ENCODE measurements at regions not wholly inside any gene's neighbourhood (a gene's known extent, or its start where the extent isn't known, plus 50 kb on each side); places are given as distances from the start of the nearest gene placed in this dataset.

GRCh38 chr16:48091117-48091516 lies 64.7 kb downstream of the ABCC12 start:
- no peak overlapping the region for H2AFZ ChIP-seq (ENCODE audit: low read length)
- H3K27me3 ChIP-seq (ENCODE audit: control insufficient read depth in 1 of 2, insufficient read depth in 2 of 2, low read length in 2 of 2), result peaks cover 2 to 33% of the 10 kb centered on the region in 2 experiments; a peak in 4 of 5 replicates
- no peak overlapping the region for H3K9ac ChIP-seq (ENCODE audit: insufficient read depth, low read depth, low read length)
- CTCF ChIA-PET (ENCODE audit: low intra/inter-chr PET ratio, low total read pairs), result no interaction called here
- no peaks in the 10 kb centered on the region for H3K9me3 ChIP-seq (ENCODE audit: low read length)
- 50% methylated on average over 14 of the region's 14 CpGs for WGBS (ENCODE audit: low lambda C conversion rate)
- H3K27ac ChIP-seq (ENCODE audit: extremely low read length, insufficient read depth, low read length), result no peak overlapping the region
- no peaks in the 10 kb centered on the region for H3K4me1 ChIP-seq (ENCODE audit: insufficient read depth, low read length)
- ATAC-seq, result no peak
- no peak for DNase-seq (ENCODE audit: low spot score)
- no TSS peak for BruUV-seq (replicated peaks)
- H3K79me2 ChIP-seq (ENCODE audit: insufficient read depth, low read length), result no peaks in the 10 kb centered on the region
- no peak for FAIRE-seq
- TF ChIP-seq ZNF598 (CRISPR knock-in tag; IDR thresholded peaks at IDR 0.05; ENCODE audit: borderline replicate concordance) (no peak), KLF15 (CRISPR knock-in tag; IDR thresholded peaks at IDR 0.05; ENCODE audit: borderline replicate concordance) (no peak), CENPT (CRISPR knock-in tag; IDR thresholded peaks at IDR 0.05; ENCODE audit: low read depth) (no peak), ATM (IDR thresholded peaks at IDR 0.05; ENCODE audit: borderline replicate concordance) (no peak), IRF1 (CRISPR knock-in tag; IDR thresholded peaks at IDR 0.05; ENCODE audit: low read depth) (no peak), FIP1L1 (IDR thresholded peaks at IDR 0.05; ENCODE audit: borderline replicate concordance, insufficient read depth, low read depth, low read length) (no peak), ZNF83 (CRISPR knock-in tag; IDR thresholded peaks at IDR 0.05; ENCODE audit: borderline replicate concordance) (no peak), ZNF614 (CRISPR knock-in tag; IDR thresholded peaks at IDR 0.05; ENCODE audit: borderline replicate concordance) (no peak), AGO1 (IDR thresholded peaks at IDR 0.05; ENCODE audit: low read depth, low read length, poor library complexity, severe bottlenecking) (no peak), AGO2 (optimal IDR thresholded peaks at IDR 0.05; ENCODE audit: low read depth, low read length) (no peak), HCFC1 (IDR thresholded peaks at IDR 0.05; ENCODE audit: low read depth, low read length) (no peak), ZNF776 (CRISPR knock-in tag; IDR thresholded peaks at IDR 0.05) (no peak), TCF12 (IDR thresholded peaks at IDR 0.05) (no peak), TCF12 (CRISPR knock-in tag; IDR thresholded peaks at IDR 0.05) (no peak)
- TF ChIP-seq, protein P1, sequence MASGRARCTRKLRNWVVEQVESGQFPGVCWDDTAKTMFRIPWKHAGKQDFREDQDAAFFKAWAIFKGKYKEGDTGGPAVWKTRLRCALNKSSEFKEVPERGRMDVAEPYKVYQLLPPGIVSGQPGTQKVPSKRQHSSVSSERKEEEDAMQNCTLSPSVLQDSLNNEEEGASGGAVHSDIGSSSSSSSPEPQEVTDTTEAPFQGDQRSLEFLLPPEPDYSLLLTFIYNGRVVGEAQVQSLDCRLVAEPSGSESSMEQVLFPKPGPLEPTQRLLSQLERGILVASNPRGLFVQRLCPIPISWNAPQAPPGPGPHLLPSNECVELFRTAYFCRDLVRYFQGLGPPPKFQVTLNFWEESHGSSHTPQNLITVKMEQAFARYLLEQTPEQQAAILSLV (CRISPR knock-in tag; IDR thresholded peaks at IDR 0.05; ENCODE audit: borderline replicate concordance), result no peak
- TF ChIP-seq, protein P2, sequence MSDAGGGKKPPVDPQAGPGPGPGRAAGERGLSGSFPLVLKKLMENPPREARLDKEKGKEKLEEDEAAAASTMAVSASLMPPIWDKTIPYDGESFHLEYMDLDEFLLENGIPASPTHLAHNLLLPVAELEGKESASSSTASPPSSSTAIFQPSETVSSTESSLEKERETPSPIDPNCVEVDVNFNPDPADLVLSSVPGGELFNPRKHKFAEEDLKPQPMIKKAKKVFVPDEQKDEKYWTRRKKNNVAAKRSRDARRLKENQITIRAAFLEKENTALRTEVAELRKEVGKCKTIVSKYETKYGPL (CRISPR knock-in tag; IDR thresholded peaks at IDR 0.05), result no peak
- H3K4me3 ChIP-seq (replicated peaks in 1 of 3; ENCODE audit: insufficient read depth in 1 of 3, low read depth in 2 of 3, low read length in 3 of 3), result no peak overlapping the region
- POLR2A ChIA-PET, result no interaction called here
- no peaks in the 10 kb centered on the region for H4K20me1 ChIP-seq (ENCODE audit: insufficient read depth, low read length)
- H3K36me3 ChIP-seq (replicated peaks in 1 of 2; ENCODE audit: control insufficient read depth in 1 of 2, insufficient read depth in 2 of 2, low read length in 2 of 2), result no peaks in the 10 kb centered on the region
- intact Hi-C loops (cut with micrococcal nuclease; ENCODE audit: unreplicated experiment) (no loop called here), in situ Hi-C loops (cut with HindIII; ENCODE audit: extremely low pct_ligation_motif_present, low pct_unique_long_range_greater_than_20kb) (no loop called here)
- H3K4me2 ChIP-seq (ENCODE audit: low read depth, low read length), result no peak overlapping the region
